Thyroid gland (tissue), 4 donors: ENCODE measurements at regions not wholly inside any gene's neighbourhood (a gene's known extent, or its start where the extent isn't known, plus 50 kb on each side); places are given as distances from the start of the nearest gene placed in this dataset.

Experiments used
- CTCF ChIP-seq, 6 experiments: fragments of 200-600 bp in 3 of 6; fragments of 450-650 bp in 3 of 6; sonication (generic) in 3 of 6; IDR thresholded peaks; one replicate each; pipeline ENCODE4 v1.5.1; 2016 to 2019; ENCODE audit warnings: antibody characterized with exemption in 6 of 6, mild to moderate bottlenecking in 2 of 6, inconsistent platforms in 1 of 6, moderate library complexity in 1 of 6
- POLR2A ChIP-seq, 2 donors: fragments of 450-650 bp; IDR thresholded peaks; one replicate each; pipeline ENCODE4 v1.6.1; 2017; ENCODE audit warnings: antibody characterized with exemption in 2 of 2, mild to moderate bottlenecking in 2 of 2, moderate library complexity in 1 of 2

GRCh38 chr11:112773264-112773663, 188.0 kb upstream of the NCAM1 start:
- no peak for TF ChIP-seq CTCF (IDR thresholded peaks at IDR 0.05)
- TF ChIP-seq POLR2A (IDR thresholded peaks at IDR 0.05): no peak
